NCI-H2196 (cell line): ENCODE measurements at regions not wholly inside any gene's neighbourhood (a gene's known extent, or its start where the extent isn't known, plus 50 kb on each side); places are given as distances from the start of the nearest gene placed in this dataset.

Experiments
- DNase-seq: peaks from one replicate; lab custom pipeline; 2025; ENCODE audit not compliant: unreplicated experiment; lab: John Stamatoyannopoulos, UW

- no peak for DNase-seq
These were observed 99.8 kb upstream of the CDH5 start for GRCh38 chr16:66266436-66267291.

- DNase-seq, result no peak
These were observed 100.8 kb upstream of the CDH5 start for GRCh38 chr16:66265556-66266141.

- no peak for DNase-seq
These were observed 101.5 kb upstream of the CDH5 start for GRCh38 chr16:66265048-66265415.

GRCh38 chr16:66264311-66265047 lies 102.0 kb upstream of the CDH5 start:
- DNase-seq, result no peak

- no peak for DNase-seq
These were observed 102.5 kb upstream of the CDH5 start for GRCh38 chr16:66263973-66264310.

GRCh38 chr16:66263168-66263972 lies 103.1 kb upstream of the CDH5 start:
- DNase-seq, result no peak

GRCh38 chr16:66262253-66263167 lies 104.0 kb upstream of the CDH5 start:
- no peak for DNase-seq

- no peak for DNase-seq
These were observed 104.7 kb upstream of the CDH5 start for GRCh38 chr16:66261826-66262225.

- no peak for DNase-seq
These were observed 105.8 kb upstream of the CDH5 start for GRCh38 chr16:66260522-66261254.

- no peak for DNase-seq
These were observed 107.3 kb upstream of the CDH5 start for GRCh38 chr16:66258916-66259845.

- DNase-seq, result no peak
These were observed 109.6 kb upstream of the CDH5 start for GRCh38 chr16:66256919-66257318.

GRCh38 chr16:66255647-66256046 lies 110.8 kb upstream of the CDH5 start:
- no peak for DNase-seq

GRCh38 chr16:66254751-66255150 lies 111.7 kb upstream of the CDH5 start:
- no peak for DNase-seq

- DNase-seq, result no peak
These were observed 112.4 kb upstream of the CDH5 start for GRCh38 chr16:66254106-66254505.

- DNase-seq, result no peak
These were observed 114.9 kb upstream of the CDH5 start for GRCh38 chr16:66251476-66252160.

GRCh38 chr16:66250686-66251431 lies 115.6 kb upstream of the CDH5 start:
- DNase-seq, result no peak
